ENCODE measurements at regions not wholly inside any gene's neighbourhood (a gene's known extent, or its start where the extent isn't known, plus 50 kb on each side); places are given as distances from the start of the nearest gene placed in this dataset.

GRCh38 chr13:47121092-47121763 lies 224.4 kb upstream of the HTR2A start:
- no peak for DNase-seq
- TF ChIP-seq CTCF (IDR thresholded peaks at IDR 0.05): no peak
- ChIA-PET CTCF (no interaction called here), POLR2A (no interaction called here)
- Mint-ChIP-seq H3K27me3 (no peaks in the 10 kb centered on the region), H3K4me3 (no peak overlapping the region), H3K36me3 (ENCODE audit: low read depth) (no peaks in the 10 kb centered on the region), H3K9me3 (no peaks in the 10 kb centered on the region), H3K27ac (no peak overlapping the region), H3K4me1 (ENCODE audit: low read depth) (no peaks in the 10 kb centered on the region)
- intact Hi-C loops (cut with micrococcal nuclease): no loop called here
- no peak for ATAC-seq

GRCh38 chr13:47120282-47120681 lies 223.4 kb upstream of the HTR2A start:
- TF ChIP-seq CTCF (IDR thresholded peaks at IDR 0.05): no peak
- Mint-ChIP-seq H3K9me3 (no peaks in the 10 kb centered on the region), H3K4me1 (ENCODE audit: low read depth) (no peaks in the 10 kb centered on the region), H3K4me3 (no peak overlapping the region), H3K36me3 (ENCODE audit: low read depth) (no peaks in the 10 kb centered on the region), H3K27me3 (no peaks in the 10 kb centered on the region), H3K27ac (no peak overlapping the region)
- DNase-seq (no peak), ATAC-seq (no peak)
- CTCF ChIA-PET: no interaction called here
- intact Hi-C loops (cut with micrococcal nuclease): no loop called here
- POLR2A ChIA-PET: no interaction called here

- Mint-ChIP-seq H3K4me3 (no peak overlapping the region), H3K36me3 (ENCODE audit: low read depth) (no peaks in the 10 kb centered on the region), H3K27ac (no peak overlapping the region), H3K9me3 (no peaks in the 10 kb centered on the region), H3K27me3 (no peaks in the 10 kb centered on the region), H3K4me1 (ENCODE audit: low read depth) (no peaks in the 10 kb centered on the region)
- intact Hi-C loops (cut with micrococcal nuclease): no loop called here
- no peak for DNase-seq
- no peak for TF ChIP-seq CTCF (IDR thresholded peaks at IDR 0.05)
- ChIA-PET CTCF (no interaction called here), POLR2A (no interaction called here)
- no peak for ATAC-seq
Measured at GRCh38 chr13:47119575-47120235, 222.9 kb upstream of the HTR2A start.

GRCh38 chr13:47117268-47117667 lies 220.4 kb upstream of the HTR2A start:
- no peaks in the 10 kb centered on the region for H3K4me1 Mint-ChIP-seq (ENCODE audit: low read depth)
- no peaks in the 10 kb centered on the region for H3K27me3 Mint-ChIP-seq
- no peak overlapping the region for H3K4me3 Mint-ChIP-seq
- POLR2A ChIA-PET: no interaction called here
- DNase-seq (no peak), ATAC-seq (no peak)
- no peaks in the 10 kb centered on the region for H3K36me3 Mint-ChIP-seq (ENCODE audit: low read depth)
- intact Hi-C loops (cut with micrococcal nuclease): no loop called here
- no peak overlapping the region for H3K27ac Mint-ChIP-seq
- CTCF ChIA-PET: no interaction called here
- no peaks in the 10 kb centered on the region for H3K9me3 Mint-ChIP-seq
- TF ChIP-seq CTCF (IDR thresholded peaks at IDR 0.05): no peak

GRCh38 chr13:47114030-47114429 lies 217.2 kb upstream of the HTR2A start:
- no peaks in the 10 kb centered on the region for H3K36me3 Mint-ChIP-seq (ENCODE audit: low read depth)
- ChIA-PET POLR2A (no interaction called here), CTCF (no interaction called here)
- no peaks in the 10 kb centered on the region for H3K27me3 Mint-ChIP-seq
- intact Hi-C loops (cut with micrococcal nuclease): no loop called here
- peaks cover 2% of the 10 kb centered on the region for H3K4me1 Mint-ChIP-seq (ENCODE audit: low read depth)
- TF ChIP-seq CTCF (IDR thresholded peaks at IDR 0.05): no peak
- no peaks in the 10 kb centered on the region for H3K9me3 Mint-ChIP-seq
- ATAC-seq (no peak), DNase-seq (no peak)
- no peak overlapping the region for H3K4me3 Mint-ChIP-seq
- no peak overlapping the region for H3K27ac Mint-ChIP-seq
